Fibroblast of skin of right biceps (primary cell): ENCODE measurements at regions not wholly inside any gene's neighbourhood (a gene's known extent, or its start where the extent isn't known, plus 50 kb on each side); places are given as distances from the start of the nearest gene placed in this dataset.
"Not testable (repeated sequence)": the region's sequence is repeated elsewhere in the genome, so short reads cannot be mapped to it uniquely, and the experiment has no call there.

Experiments used
- DNase-seq: peaks from one replicate; pipeline ENCODE4 v3.0.0-alpha.2; 2013

GRCh38 chr12:131642771-131643170, 68.1 kb upstream of the SFSWAP start:
- DNase-seq = no peak

DNA sequence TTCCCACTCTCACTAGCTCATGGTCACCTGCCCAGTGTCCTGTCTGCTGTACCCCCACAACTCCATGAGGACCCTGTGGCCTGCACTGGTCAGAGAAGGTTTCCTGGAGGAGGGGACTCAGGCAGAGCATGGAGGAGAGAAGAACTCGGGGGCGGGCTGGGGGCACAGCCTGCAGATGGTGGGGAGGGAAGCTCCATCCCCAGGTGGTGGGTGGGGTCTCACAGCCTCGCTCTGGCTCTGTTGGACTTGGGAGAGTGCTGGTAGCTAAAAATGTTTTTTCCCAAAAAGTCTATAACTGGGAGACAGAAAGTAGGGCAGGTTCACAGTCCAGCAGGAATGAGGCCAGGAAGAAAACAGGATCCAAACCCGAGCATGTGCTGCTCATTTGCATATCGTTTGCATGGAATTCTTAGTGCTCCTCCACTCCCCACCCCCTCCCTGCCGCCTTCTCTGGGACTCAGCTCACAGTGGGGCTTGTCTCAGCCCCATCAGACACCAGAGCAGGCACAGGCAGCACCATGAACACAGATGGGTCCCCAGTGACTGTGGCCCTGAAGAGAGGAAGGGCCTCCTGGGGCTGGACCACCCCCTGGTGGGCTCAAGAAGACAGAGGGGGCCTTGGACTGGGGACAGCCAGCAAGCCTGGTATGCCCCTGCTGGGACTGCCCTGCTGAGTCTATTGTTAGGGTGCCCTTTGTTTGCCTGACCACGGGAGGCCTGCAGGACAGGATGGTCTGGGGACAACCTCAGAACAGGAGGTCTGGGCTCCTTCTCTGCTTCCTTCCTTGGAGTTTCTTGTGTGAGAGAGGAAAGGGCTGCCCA, 67.0 kb upstream of the SFSWAP start:
- no peak for DNase-seq

- no peak for DNase-seq
Measured at GRCh38 chr12:131644481-131644880, 66.4 kb upstream of the SFSWAP start.

DNA sequence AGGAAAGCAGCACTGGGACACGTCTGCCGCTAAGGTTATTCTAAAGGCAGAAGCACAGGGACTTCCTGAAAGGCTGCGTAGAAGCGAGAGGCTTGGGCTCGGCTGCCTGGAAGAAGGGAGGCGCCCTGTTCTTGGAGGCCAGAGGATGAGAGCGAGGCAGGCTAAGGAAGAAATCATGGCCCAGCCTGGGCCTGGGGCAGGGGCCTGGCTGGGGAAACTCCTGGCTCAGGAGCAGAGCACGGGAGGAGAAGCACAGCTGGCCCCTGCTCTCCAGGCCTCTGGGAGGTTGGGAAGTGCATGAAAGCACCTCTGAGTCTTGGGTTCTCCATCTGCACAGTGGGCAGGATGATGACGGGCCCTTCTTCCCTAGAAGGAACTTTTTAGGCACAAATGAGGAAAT, 66.0 kb upstream of the SFSWAP start:
- DNase-seq = not testable (repeated sequence)

GRCh38 chr12:131645557-131645956, 65.3 kb upstream of the SFSWAP start:
- not testable (repeated sequence) for DNase-seq

DNA sequence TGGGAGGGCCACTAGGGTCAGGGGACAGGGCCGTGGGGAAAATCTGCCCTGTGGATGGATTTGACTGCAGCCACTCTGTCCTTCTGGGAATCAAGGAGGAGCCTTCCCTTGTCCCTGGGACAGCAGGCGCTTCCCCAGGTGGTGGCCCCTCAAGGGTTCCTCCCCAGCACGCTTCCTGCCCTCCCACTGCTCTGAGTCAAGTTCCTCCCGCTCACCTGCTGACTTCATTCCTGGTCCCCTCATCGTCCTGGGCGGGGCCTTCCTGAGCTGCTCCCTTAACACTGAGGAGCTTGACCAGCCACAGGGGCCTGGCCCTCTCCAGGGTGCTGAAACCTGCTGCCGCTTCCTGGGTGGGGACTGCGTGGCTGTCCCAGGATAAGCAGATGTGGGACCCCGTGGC, 64.4 kb upstream of the SFSWAP start:
- not testable (repeated sequence) for DNase-seq

DNA sequence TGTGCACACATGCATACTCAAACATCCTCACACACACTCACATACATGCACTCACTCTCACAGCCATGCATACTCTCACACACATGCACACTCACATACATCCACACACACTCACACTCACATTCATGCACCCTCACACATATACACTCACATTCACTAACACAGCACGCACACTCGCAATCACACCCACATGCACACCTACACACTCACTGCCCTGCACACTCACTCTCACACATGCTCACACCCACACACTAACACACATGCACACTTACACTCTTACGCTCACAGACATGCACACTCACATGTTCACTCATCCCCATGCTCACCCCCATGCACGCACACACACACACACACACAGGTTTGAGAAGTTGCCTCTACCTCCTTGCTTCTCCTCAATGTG, 63.2 kb upstream of the SFSWAP start:
- no peak for DNase-seq

- DNase-seq = not testable (repeated sequence)
Measured at GRCh38 chr12:131655469-131656174, 55.3 kb upstream of the SFSWAP start.

GRCh38 chr12:131656796-131657195, 54.1 kb upstream of the SFSWAP start:
- DNase-seq = not testable (repeated sequence)

DNA sequence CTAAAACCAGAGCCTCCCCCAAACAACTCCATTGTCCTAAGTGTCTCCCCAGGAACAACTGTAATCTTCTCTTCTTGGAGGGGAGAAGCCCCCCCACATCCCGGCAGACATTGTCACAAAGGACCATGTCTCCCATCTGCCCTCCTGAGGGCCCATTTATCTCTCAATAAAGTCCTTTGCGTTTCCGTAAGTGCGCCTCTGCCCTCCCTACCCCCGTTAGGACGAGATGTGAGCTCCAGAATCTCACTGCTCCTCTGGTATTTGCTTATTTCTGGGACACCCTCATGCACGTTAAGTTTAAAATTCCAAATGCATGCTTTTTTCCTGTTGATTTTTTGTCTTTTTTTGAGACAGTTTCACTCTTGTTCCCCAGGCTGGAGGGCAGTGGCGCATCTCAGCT, 52.3 kb upstream of the SFSWAP start:
- not testable (repeated sequence) for DNase-seq

- not testable (repeated sequence) for DNase-seq
Measured at GRCh38 chr12:131659484-131659883, 51.4 kb upstream of the SFSWAP start.

- not testable (repeated sequence) for DNase-seq
Measured at GRCh38 chr12:131659976-131660375, 50.9 kb upstream of the SFSWAP start.

GRCh38 chr12:131660401-131660800, 50.5 kb upstream of the SFSWAP start:
- not testable (repeated sequence) for DNase-seq
